ENCODE measurements at regions not wholly inside any gene's neighbourhood (a gene's known extent, or its start where the extent isn't known, plus 50 kb on each side); places are given as distances from the start of the nearest gene placed in this dataset.

GRCh38 chr14:25841226-25841625 is 756.6 kb downstream of the NOVA1 start:
- no peak overlapping the region for H3K27ac ChIP-seq
- 83 to 89% (median 86%) methylated on average over 2 of the region's 2 CpGs for WGBS, 3 donors
- H3K9me3 ChIP-seq: no peaks in the 10 kb centered on the region
- H3K36me3 ChIP-seq: no peaks in the 10 kb centered on the region
- no peaks in the 10 kb centered on the region for H3K4me1 ChIP-seq (ENCODE audit: insufficient read depth)
- intact Hi-C loops (cut with DNase I): no loop called here
- no peak overlapping the region for H3K4me3 ChIP-seq
- no peaks in the 10 kb centered on the region for H3K27me3 ChIP-seq
- no peak for TF ChIP-seq CTCF (IDR thresholded peaks at IDR 0.05)
- no peak for TF ChIP-seq POLR2A (IDR thresholded peaks at IDR 0.05)
- no peak for TF ChIP-seq EP300 (IDR thresholded peaks at IDR 0.05)
- no peak for DNase-seq

DNA sequence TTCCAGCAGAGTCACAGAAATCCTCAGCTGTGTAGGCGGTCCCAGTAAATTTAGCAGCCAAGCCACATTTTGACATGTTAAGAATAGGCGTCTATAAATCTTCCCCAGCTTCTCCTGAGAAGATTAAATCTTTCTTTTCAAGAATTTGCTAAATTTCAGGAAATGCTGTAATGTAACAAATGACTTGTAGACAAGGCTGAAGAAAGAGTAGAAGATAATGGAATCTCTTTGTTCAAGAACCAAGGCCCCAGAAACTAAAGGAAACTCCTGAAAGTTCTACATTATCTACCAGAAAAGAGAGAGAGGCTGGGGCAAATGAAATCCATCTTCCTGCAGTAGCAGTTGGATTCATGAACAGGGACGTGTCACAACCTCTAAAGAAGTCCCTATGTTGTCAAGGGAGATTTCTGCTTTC is 760.3 kb downstream of the NOVA1 start:
- H3K4me1 ChIP-seq (ENCODE audit: insufficient read depth): no peaks in the 10 kb centered on the region
- no peaks in the 10 kb centered on the region for H3K36me3 ChIP-seq
- H3K4me3 ChIP-seq: no peak overlapping the region
- no peaks in the 10 kb centered on the region for H3K27me3 ChIP-seq
- no peak overlapping the region for H3K27ac ChIP-seq
- intact Hi-C loops (cut with DNase I): no loop called here
- 39 to 67% (median 65%) methylated on average over 3 of the region's 3 CpGs for WGBS, 3 donors
- no peaks in the 10 kb centered on the region for H3K9me3 ChIP-seq
- no peak for DNase-seq
- no peak for TF ChIP-seq EP300 (IDR thresholded peaks at IDR 0.05)

DNA sequence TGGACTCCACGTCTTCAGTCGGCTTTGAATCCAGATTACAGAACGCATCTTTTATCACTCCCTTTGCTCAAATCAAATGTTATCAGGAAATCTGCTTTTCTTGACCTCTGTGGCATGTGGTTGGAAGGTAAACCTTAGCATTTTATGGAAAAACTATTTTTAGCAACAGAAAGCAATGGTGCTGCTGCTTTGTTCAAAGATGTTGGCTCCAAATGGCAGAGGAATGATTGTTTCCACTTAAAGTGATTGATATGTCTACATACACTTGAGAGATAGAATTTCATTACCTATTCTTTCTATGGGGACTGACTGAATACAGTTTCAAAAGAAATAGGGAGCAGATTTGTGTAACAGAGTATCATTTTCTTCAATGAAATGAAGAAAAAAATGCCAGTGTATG is 761.2 kb downstream of the NOVA1 start:
- H3K4me1 ChIP-seq (ENCODE audit: insufficient read depth): no peaks in the 10 kb centered on the region
- no peak for DNase-seq
- no peaks in the 10 kb centered on the region for H3K27me3 ChIP-seq
- no peak overlapping the region for H3K27ac ChIP-seq
- TF ChIP-seq CTCF (IDR thresholded peaks at IDR 0.05) (no peak), EP300 (IDR thresholded peaks at IDR 0.05) (no peak), POLR2A (IDR thresholded peaks at IDR 0.05) (no peak)
- intact Hi-C loops (cut with DNase I): no loop called here
- H3K4me3 ChIP-seq: no peak overlapping the region
- H3K36me3 ChIP-seq: no peaks in the 10 kb centered on the region
- WGBS, 3 donors: 67 to 82% (median 71%) methylated on average over 3 of the region's 3 CpGs
- H3K9me3 ChIP-seq: no peaks in the 10 kb centered on the region

- Histone ChIP-seq H3K9me3 (no peaks in the 10 kb centered on the region), H3K27ac (no peak overlapping the region), H3K4me1 (ENCODE audit: insufficient read depth) (no peaks in the 10 kb centered on the region), H3K36me3 (no peaks in the 10 kb centered on the region), H3K27me3 (no peaks in the 10 kb centered on the region), H3K4me3 (no peak overlapping the region)
- WGBS, 3 donors: 55 to 63% (median 60%) methylated on average over 12 of the region's 12 CpGs
- intact Hi-C loops (cut with DNase I): no loop called here
- no peak for TF ChIP-seq CTCF (IDR thresholded peaks at IDR 0.05)
- TF ChIP-seq POLR2A (IDR thresholded peaks at IDR 0.05): no peak
- no peak for TF ChIP-seq EP300 (IDR thresholded peaks at IDR 0.05)
- DNase-seq: peak in 1 of 5 donors; percentile 27
These were observed 764.3 kb downstream of the NOVA1 start for GRCh38 chr14:25833341-25834126.

DNA sequence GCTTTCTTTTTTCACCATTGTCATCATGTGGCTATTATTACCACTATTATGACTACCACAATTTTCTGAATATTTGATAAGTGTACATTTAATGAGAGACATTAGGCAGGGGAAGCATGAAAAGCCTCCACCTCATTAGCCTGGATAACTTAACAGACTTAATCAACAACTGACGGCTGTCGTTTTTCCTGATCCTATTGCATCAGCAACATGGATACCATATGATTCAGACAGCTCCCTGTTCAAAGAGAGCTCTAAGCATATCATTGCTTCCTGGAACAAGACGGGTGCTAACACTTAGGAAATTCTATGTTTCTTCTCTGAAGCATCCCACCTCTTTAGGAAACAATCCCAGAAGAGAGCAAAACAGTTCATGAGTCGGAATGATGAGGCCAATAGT is 765.2 kb downstream of the NOVA1 start:
- Histone ChIP-seq H3K9me3 (no peaks in the 10 kb centered on the region), H3K36me3 (no peaks in the 10 kb centered on the region), H3K4me3 (no peak overlapping the region), H3K27me3 (no peaks in the 10 kb centered on the region), H3K4me1 (ENCODE audit: insufficient read depth) (no peaks in the 10 kb centered on the region), H3K27ac (no peak overlapping the region)
- no peak for DNase-seq
- intact Hi-C loops (cut with DNase I): no loop called here
- WGBS, 3 donors: 51 to 68% (median 57%) methylated on average over 4 of the region's 4 CpGs
- no peak for TF ChIP-seq EP300 (IDR thresholded peaks at IDR 0.05)
- no peak for TF ChIP-seq CTCF (IDR thresholded peaks at IDR 0.05)
- TF ChIP-seq POLR2A (IDR thresholded peaks at IDR 0.05): no peak

Data from ovary (tissue), 7 donors.